ENCODE measurements at regions not wholly inside any gene's neighbourhood (a gene's known extent, or its start where the extent isn't known, plus 50 kb on each side); places are given as distances from the start of the nearest gene placed in this dataset.
"Not testable (repeated sequence)": the region's sequence is repeated elsewhere in the genome, so short reads cannot be mapped to it uniquely, and the experiment has no call there.

DNA sequence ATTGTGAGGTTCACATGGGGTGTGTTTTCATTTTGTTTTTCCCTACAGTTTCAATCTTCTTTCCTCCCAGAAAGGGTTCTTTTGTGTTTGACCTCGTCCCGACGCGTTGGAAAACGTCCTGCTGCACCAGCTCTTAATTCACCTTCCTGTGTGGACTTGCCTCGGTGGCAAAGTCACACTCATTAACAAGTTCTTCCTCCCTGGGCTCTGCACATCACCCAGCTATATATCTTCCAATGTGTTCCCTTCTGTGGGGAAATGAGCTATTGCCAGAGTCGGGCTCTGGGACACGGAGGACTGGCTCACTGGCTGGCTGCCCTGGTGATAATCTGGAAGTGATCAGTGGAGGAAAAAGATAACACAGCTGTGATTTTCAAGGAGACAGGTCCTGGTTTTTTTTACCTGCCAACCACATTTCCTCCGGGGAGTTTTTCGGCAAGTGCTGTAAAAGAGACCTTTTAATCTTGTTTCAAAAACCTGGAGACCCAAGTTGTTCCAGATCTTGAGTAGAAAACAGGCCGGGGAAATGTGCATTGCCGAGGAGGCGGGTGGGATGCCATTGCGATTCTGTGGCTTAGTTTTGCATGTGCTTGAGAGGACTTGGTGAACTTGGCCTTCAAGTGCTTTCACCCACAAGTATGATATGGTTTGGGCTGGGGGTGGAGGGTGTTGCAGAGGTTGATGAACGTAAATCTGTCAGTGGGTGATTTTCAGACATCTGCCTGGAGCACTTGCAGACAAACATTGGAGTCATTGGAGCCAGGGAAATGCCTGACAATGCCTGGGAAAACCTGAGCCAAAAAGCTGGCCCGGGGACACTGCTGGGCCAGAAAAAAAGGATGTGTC is 96.5 kb upstream of the CREB5 start:
- intact Hi-C loops (cut with DNase I): no loop called here
- DNase-seq (ENCODE audit: missing footprints) (no peak), ATAC-seq (no peak)

DNA sequence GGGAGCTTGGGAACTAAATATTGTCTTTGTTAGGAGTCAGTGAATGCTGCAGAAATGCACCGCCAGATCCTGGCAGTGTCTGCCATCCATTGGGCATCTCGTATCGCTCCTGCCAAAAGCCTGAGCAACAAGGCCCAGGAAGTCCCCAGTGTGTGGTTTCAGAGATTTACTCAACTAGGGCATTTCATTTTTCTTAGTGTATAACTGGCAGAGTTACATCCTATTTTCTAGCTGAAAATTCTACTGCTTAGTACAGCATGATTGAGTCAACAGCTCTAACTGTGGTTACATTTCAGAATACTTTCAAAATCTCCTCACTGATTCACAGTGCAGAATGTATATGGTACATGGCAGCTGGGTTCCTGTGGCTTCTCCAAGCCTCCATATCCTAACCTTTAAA is 95.8 kb upstream of the CREB5 start:
- ATAC-seq (no peak), DNase-seq (ENCODE audit: missing footprints) (no peak)
- intact Hi-C loops (cut with DNase I): no loop called here

DNA sequence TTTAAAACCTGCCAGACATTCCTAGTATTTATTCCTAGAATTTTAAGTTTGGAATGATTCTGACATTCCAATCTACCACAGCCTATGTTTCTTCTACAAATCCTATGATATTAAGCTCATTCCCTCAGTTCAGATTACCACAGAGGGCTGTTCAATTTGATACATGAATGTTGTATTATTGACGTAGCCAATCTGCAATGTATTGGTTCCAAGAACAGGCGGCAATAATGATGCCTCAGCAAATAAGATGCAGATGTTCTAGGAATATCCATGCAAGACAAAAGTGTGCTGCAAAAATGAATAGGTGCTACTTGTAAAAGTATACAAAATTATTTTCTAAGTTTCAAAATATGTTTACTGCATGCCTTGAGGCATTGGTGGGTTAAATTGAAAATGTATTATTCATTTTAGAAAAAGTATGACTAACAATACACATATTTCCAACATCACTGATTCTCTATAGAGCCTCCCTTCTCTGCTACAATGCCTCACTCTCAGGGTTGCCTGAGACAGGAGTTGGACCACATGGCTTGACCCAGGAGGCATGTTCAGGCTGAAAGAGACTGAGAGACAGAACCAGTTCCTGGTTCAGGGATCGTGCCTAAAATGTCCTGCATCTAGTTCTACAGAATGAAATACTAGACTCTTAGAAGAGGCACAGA is 94.1 kb upstream of the CREB5 start:
- intact Hi-C loops (cut with DNase I): no loop called here
- no peak for DNase-seq (ENCODE audit: missing footprints)
- no peak for ATAC-seq

DNA sequence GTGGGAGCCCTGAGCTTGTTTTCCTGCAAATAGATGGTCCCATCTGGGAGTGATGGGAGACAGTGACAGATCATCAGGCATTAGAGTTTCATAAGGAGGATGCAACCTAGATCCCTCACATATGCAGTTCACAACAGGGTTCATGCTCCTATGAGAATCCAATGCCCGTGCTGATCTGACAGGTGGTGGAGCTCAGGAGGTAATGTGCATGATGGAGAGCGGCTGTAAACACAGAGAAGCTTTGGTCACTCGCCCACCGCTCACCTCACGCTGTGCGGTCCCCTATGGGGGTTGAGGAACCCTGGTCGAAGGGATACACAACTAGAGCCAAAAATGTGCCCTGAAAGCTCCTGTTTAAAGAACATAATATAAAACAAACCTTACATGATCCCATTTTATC is 88.5 kb upstream of the CREB5 start:
- intact Hi-C loops (cut with DNase I): no loop called here
- no peak for ATAC-seq
- DNase-seq (ENCODE audit: missing footprints): no peak

DNA sequence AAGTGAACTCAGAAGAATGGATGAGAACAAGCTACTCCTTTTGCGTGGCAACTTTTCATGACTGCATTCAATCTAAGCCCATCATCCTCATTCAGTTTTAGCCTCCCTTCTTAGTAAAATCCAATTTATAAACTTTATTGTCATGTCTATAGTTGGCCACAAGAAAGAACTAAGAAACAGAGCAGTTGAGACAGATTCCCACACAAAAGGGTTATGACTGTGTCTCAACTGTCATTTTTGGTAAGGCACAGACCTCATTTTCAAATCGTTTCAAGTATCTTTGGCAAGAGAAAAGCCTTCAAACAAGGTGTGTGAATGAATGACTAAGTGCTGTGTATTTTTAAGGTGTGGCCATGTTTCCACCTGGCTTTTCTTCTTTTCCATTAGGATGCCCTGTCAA is 84.2 kb upstream of the CREB5 start:
- intact Hi-C loops (cut with DNase I): no loop called here

DNA sequence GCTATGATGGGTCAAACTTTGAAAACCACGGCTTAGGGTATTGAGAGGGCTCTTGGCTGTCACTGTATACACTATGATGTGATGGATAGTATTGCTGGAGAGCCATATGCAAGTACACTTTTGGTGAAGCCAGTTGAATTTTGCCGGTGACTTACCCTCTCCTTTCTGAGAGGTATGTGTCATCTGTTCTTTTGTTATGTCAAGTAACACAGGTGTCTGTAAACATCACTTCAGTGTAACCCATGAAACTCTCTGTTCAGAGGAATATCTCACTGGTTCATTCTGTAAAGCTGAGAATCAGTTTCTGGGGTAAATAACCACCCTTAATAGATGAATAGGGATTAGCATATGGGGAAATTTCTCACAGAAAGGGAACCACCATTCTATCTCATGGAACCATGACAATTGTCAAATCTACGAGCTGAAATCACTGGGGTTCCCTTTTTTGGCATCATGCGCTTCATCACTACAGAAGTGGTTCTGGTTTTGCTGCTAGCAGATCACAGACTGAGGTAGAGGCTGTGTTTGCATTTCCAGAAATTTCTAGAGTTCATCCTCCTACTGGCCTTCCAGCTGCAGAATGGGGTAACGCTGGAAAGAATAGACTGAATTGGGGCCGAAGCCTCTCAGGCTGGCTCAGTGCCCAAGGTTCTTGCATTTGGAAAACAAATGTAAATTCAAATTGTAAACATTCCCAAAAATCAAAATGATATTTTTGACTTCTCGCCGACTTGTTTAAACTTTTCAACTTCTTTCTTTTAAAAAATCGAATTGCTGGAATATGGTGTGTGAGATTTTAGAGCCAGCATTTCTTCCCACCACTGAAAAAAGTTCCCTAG is 83.3 kb upstream of the CREB5 start:
- no peak for ATAC-seq
- intact Hi-C loops (cut with DNase I): no loop called here

More for the DNA sequence above, 84.2 kb upstream of the CREB5 start:
- ATAC-seq (no peak), DNase-seq (ENCODE audit: missing footprints) (no peak)

DNA sequence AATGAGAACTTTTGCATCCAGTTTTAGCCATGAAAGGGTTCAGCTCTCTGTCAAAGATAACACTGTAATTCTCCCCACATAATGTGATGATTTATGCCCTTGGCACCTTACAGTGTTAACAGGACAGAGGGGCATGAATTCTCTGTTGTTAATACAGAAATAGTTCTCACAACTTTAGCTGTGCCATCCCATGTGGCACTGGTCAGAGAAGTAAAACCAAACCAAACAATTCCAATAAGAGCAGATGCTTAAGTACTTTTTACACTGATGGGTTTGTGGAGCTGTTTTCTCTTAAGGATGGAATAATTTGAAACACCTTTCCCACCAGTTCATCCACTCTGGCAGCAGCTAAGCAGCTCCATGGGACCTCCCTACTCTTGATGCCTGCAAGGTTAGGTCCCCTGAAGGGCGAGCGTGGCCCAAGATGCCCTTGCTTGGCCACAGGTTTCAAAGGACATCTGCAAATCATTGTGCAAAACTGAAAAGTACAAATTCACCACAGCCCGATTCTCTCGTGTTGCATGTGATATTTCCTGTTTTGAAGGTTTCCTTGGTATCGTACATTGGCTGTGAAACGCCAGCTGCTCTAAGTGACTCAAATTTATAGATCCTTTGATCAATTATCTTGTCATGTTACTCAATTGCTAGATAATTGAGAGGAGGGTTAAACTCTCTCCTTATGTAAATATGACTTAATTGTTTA is 82.5 kb upstream of the CREB5 start:
- intact Hi-C loops (cut with DNase I): no loop called here
- ATAC-seq: no peak
- no peak for DNase-seq (ENCODE audit: missing footprints)

More for the DNA sequence above, 83.3 kb upstream of the CREB5 start:
- DNase-seq (ENCODE audit: missing footprints): no peak

DNA sequence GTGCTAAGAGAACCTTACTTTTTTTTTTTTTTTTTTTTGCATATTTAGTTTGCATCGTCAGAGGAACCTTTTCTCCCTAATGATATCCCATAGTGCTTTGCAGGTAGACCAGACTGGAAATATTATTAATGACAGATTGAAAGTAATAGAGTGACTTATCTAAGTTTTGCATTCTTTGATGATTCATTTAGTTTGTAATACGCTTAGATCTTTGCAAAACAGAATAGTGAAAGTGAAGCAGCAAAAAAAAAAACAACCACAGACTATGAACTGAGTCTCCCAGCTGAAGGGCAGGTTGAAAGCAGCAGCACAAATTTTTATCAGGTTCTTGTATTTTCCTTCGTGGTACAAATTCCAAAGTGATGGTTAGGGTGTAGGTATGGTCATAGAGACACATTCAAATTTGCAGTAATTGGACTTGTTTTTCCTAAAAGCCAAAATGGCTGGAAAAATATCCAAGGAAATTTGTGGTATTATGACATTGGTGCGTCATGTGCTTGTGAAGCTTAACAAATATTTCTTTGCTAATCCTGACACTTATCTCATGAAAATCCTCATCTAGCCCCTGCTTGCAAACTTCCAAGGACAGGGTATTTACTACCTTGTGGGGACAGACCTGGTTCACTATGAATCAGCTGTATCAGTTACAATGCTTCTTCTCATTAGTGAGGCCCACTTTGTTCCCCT is 81.8 kb upstream of the CREB5 start:
- ATAC-seq (no peak), DNase-seq (ENCODE audit: missing footprints) (no peak)
- intact Hi-C loops (cut with DNase I): no loop called here

DNA sequence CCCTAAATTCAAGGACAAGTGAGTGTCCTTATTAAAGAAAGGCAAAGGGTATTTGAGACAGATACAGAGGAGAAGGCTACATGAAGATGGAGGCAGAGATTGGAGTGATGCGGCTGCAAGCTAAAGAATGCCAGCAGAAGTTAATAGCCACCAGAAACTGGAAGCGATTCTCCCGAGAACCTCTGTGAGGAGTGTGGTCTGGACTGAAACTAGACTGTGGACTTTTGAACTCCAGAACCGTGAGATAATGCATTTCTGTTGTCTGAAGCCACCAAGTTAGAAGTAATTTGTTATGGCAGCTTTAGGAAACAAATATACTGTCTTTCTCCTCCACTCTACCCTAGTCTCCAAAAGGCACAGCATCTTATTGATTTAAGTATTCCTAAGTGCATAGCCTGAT is 80.3 kb upstream of the CREB5 start:
- intact Hi-C loops (cut with DNase I): no loop called here
- ATAC-seq (no peak), DNase-seq (ENCODE audit: missing footprints) (no peak)

DNA sequence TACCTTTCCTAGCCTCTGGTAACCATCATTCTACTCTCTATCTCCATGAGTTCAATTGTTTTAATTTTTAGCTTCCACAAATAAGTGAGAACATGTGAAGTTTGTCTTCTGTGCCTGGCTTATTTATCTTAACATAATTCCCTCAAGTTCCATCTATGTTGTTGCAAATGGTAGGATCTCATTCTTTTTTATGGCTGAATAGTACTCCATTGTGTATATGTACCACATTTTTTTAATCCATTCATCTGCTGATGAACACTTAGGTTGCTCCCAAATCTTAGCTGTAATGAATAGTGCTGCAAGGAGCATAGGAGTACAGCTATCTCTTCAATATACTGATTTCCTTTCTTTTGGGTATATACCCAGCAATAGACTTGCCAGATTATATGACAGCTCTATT is 78.8 kb upstream of the CREB5 start:
- intact Hi-C loops (cut with DNase I); DNase-seq (ENCODE audit: missing footprints); ATAC-seq: not testable (repeated sequence)

DNA sequence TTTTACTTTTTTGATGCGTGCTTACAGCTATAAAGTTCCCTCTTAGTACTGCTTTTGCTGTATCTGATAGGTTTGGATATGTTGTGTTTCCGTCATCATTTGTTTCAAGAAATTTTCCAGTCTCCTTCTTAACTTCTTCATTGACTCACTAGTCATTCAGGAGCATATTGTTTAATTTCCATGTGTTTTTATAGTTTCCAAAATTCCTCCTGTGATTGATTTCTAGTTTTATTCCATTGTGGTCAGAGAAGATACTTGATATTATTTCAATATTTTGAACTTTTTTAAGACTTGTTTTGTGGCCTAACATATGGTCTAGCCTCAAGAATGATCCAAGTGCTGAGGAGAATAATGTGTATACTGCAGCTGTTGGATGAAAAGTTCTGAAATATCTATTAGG is 75.5 kb upstream of the CREB5 start:
- intact Hi-C loops (cut with DNase I): no loop called here
- DNase-seq (ENCODE audit: missing footprints) (no peak), ATAC-seq (no peak)

DNA sequence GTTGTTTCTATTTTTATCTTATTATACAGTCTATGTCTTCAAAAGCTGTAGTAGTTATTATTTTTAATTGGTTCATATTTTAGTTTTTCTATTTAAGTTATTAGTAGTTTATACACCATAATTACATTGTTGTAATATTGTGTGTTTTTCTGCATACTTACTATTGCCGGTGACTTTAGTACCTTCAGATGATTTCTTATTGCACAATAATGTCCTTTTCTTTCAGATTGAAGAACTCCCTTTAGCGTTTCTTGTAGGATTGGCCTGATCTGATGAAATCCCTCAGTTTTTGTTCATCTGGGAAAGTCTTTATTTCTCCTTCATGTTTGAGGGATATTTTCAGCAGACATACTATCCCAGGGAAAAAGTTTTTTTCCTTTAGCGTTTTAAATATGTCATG is 74.3 kb upstream of the CREB5 start:
- intact Hi-C loops (cut with DNase I): no loop called here
- ATAC-seq (no peak), DNase-seq (ENCODE audit: missing footprints) (no peak)

DNA sequence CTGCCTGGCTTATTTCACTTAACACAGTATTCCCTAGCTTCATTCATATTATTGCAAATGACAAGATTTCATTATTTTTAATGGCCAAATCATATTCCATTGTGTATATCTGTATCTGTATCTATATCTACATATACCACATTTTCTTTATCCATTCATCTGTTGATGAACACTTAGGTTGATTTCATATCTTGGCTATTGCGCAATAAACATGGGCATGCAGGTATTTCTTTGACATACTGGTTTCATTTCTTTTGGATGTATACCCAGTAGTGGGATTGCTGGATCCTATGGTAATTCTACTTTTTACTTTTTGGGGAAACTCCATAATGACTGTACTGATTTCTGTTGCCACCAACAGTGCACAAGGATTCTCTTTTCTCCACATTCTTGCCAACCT is 68.9 kb upstream of the CREB5 start:
- DNase-seq (ENCODE audit: missing footprints) (no peak), ATAC-seq (no peak)
- intact Hi-C loops (cut with DNase I): no loop called here

DNA sequence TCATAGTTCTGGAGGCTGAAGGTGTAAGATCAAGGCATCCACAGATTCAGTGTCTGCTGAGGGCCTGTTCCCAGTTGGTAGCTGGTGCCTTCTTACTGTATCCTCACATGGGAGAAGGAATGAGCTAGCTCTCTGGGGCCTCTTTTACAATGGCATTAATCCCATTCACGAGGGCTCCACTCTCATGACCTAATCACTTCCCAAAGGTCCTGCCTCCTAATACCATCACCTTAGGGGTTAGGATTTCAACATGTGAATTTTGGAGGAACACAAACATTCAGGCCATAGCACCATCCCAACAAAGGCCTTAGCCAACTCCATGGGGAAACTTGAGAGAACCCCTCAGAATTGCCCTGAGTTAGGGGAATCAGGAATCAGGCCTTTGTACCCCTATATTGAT is 66.1 kb upstream of the CREB5 start:
- intact Hi-C loops (cut with DNase I): no loop called here
- DNase-seq (ENCODE audit: missing footprints): no peak
- no peak for ATAC-seq

DNA sequence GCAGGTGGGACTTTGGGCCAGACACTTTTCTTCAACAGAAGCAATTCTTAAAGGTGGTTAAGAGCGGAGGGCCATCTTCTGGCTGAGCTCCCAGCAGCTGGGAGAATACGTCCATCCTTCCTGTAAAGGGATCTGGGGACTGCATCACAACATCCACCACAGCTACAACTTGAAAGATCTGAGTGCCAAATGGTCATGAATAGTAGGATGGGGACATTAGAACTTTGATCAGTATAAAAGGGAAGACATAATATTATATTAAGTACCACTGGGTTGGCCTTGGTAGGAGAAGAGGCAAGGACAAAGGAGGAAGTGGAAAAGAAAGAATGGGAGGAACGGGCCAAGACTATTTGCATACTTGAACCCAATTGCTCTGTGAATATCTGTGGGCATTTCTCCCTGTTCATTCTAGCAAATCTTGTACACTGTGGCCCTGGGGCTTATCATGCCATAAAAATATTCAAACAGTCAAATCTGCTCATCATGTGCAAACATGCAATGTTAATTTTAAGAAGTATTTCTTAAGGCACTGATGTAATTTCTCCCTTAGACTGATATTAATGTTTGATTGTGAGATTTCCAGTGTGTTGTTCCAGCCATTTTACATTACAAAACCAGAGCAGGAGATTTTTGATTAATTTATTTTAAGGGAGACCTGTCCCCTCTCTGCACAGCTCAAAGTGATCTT is 65.5 kb upstream of the CREB5 start:
- DNase-seq (ENCODE audit: missing footprints) (no peak), ATAC-seq (no peak)
- intact Hi-C loops (cut with DNase I): no loop called here

DNA sequence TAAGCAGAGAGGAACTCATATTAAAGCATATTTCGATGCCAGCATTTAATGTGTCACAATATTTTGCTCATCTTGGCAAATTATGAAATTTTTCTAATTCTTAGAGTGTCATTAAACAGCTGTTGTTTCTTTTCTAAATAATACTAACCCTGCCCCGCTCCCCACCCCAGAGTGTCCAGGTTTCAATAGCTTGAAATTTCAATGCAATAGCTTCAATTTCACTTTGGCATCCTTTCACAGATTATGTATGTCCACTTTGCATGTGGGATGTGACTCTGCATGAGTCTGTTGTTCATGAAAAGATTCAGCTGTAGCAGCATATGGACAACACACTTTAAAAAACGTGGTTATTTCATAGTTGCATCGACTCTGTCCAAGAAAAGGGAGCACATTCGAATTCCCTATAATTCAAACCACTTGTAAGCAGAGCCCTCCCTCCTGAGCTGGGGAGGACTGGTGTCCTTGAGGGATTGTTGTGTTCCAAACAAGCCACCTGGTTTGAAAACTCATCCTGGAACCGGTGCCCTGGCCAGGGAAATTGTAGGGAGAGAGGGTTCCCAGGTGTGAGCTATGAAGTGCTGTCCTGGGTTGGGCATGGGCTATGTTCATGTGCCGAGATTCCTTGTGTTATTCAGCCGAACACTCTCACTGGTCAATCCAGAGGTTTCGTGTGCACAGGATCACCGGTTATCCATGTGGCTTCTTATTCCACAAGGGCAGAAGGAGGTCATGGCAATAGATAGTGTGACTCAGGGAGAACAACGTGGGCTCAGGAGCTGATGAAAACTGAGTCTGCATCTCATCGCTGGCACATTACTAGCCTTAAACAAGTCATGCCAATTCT is 64.6 kb upstream of the CREB5 start:
- DNase-seq (ENCODE audit: missing footprints) (no peak), ATAC-seq (peak; percentile 77)
- intact Hi-C loops (cut with DNase I): no loop called here

DNA sequence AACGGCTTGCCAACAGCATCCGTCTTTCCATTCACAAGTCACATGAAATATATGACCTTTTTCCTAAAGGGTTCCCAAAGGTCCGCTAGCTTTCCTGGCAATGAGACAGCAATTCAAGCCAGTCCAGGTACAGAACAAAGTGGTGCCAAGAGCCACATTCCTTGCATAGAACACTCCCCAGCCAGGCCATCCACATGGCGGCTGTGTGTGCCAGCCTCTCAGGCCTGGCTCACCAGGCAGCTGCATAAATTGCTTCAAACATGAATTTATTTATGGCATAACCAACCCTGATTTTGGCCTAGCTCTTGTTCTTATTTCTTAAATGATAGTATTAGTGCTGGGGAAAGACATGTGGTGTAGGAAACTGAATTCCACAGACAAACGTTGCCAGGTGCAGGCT is 63.7 kb upstream of the CREB5 start:
- ATAC-seq: peak; percentile 86
- no peak for DNase-seq (ENCODE audit: missing footprints)
- intact Hi-C loops (cut with DNase I): no loop called here

Data from Right ventricle myocardium inferior (tissue), 1 donor.